Colonic mucosa (tissue), 4 donors: ENCODE measurements at regions not wholly inside any gene's neighbourhood (a gene's known extent, or its start where the extent isn't known, plus 50 kb on each side); places are given as distances from the start of the nearest gene placed in this dataset.

Experiments
- DNase-seq: peaks from one replicate; pipeline ENCODE4 v3.0.0-alpha.2; 2020
- H3K27ac ChIP-seq: fragments of 200-600 bp; one replicate; pipeline ENCODE4 v1.8.0; 2021
- H3K27me3 ChIP-seq: fragments of 200-600 bp; one replicate; pipeline ENCODE4 v1.8.0; 2021
- H3K36me3 ChIP-seq: fragments of 200-600 bp; one replicate; pipeline ENCODE4 v1.8.0; 2021
- H3K4me1 ChIP-seq: fragments of 200-600 bp; one replicate; pipeline ENCODE4 v1.8.0; 2021; ENCODE audit warnings: mild to moderate bottlenecking
- H3K4me3 ChIP-seq: fragments of 200-600 bp; one replicate; pipeline ENCODE4 v1.8.0; 2021
- H3K9ac ChIP-seq, 2 donors: one replicate each; pipeline ENCODE4 v1.7.0; 2013; ENCODE audit warnings: control low read depth in 2 of 2, low read depth in 2 of 2, low read length in 2 of 2
- H3K9me3 ChIP-seq: fragments of 200-600 bp; one replicate; pipeline ENCODE4 v1.8.0; 2021
- CTCF ChIP-seq: fragments of 200-600 bp; IDR thresholded peaks from one replicate; pipeline ENCODE4 v1.8.0; 2022; ENCODE audit warnings: antibody characterized with exemption, mild to moderate bottlenecking
- intact Hi-C: fragments of 100-400 bp; cut with DNase I; formaldehyde crosslinking; loops from one replicate; pipeline ENCODE4 v1.14.1; 2022
- donor health status: healthy.
- donor health status: DM: no; HTN: no; CAD: no.
- donor health status: DM: no; HTN: no; CAD: no.

- H3K36me3 ChIP-seq: no peaks in the 10 kb centered on the region
- TF ChIP-seq CTCF: no peak
- H3K4me3 ChIP-seq: no peak overlapping the region
- H3K27ac ChIP-seq: no peak overlapping the region
- no peak overlapping the region for H3K9ac ChIP-seq
- intact Hi-C loops: no loop called here
- H3K27me3 ChIP-seq: no peaks in the 10 kb centered on the region
- no peak for DNase-seq
- H3K4me1 ChIP-seq: no peaks in the 10 kb centered on the region
- H3K9me3 ChIP-seq: no peaks in the 10 kb centered on the region
Observed at GRCh38 chr7:80311313-80311712, 176.7 kb downstream of the GNAI1 start.

- Histone ChIP-seq H3K4me1 (no peaks in the 10 kb centered on the region), H3K36me3 (no peaks in the 10 kb centered on the region), H3K9ac (no peak overlapping the region), H3K27ac (no peak overlapping the region), H3K4me3 (no peak overlapping the region), H3K9me3 (no peaks in the 10 kb centered on the region), H3K27me3 (no peaks in the 10 kb centered on the region)
- no peak for DNase-seq
- intact Hi-C loops: no loop called here
- TF ChIP-seq CTCF: no peak
Observed at GRCh38 chr7:80309971-80310549, 175.4 kb downstream of the GNAI1 start.

GRCh38 chr7:80309377-80309776 is 174.7 kb downstream of the GNAI1 start:
- H3K27ac ChIP-seq: no peak overlapping the region
- H3K4me1 ChIP-seq: no peaks in the 10 kb centered on the region
- H3K27me3 ChIP-seq: no peaks in the 10 kb centered on the region
- no peaks in the 10 kb centered on the region for H3K9me3 ChIP-seq
- no peak overlapping the region for H3K4me3 ChIP-seq
- no peaks in the 10 kb centered on the region for H3K36me3 ChIP-seq
- TF ChIP-seq CTCF: no peak
- no peak overlapping the region for H3K9ac ChIP-seq
- intact Hi-C loops: no loop called here
- DNase-seq: no peak

- Histone ChIP-seq H3K27me3 (no peaks in the 10 kb centered on the region), H3K4me1 (no peaks in the 10 kb centered on the region), H3K9me3 (no peaks in the 10 kb centered on the region), H3K9ac (no peak overlapping the region), H3K27ac (no peak overlapping the region), H3K4me3 (no peak overlapping the region), H3K36me3 (no peaks in the 10 kb centered on the region)
- no peak for TF ChIP-seq CTCF
- intact Hi-C loops: no loop called here
- no peak for DNase-seq
Observed at GRCh38 chr7:80307227-80307856, 172.7 kb downstream of the GNAI1 start.

GRCh38 chr7:80303315-80303714 is 168.7 kb downstream of the GNAI1 start:
- Histone ChIP-seq H3K36me3 (no peaks in the 10 kb centered on the region), H3K27ac (no peak overlapping the region), H3K9me3 (no peaks in the 10 kb centered on the region), H3K4me1 (no peaks in the 10 kb centered on the region), H3K9ac (no peak overlapping the region), H3K27me3 (no peaks in the 10 kb centered on the region), H3K4me3 (no peak overlapping the region)
- no peak for TF ChIP-seq CTCF
- intact Hi-C loops: no loop called here
- no peak for DNase-seq
